ENCODE measurements at regions not wholly inside any gene's neighbourhood (a gene's known extent, or its start where the extent isn't known, plus 50 kb on each side); places are given as distances from the start of the nearest gene placed in this dataset.

- no peak for TF ChIP-seq NR3C1 (CRISPR knock-in tag; conservative IDR thresholded peaks at IDR 0.05; ENCODE audit: low read depth)
- no peak for TF ChIP-seq NFE2L1 (CRISPR knock-in tag; IDR thresholded peaks at IDR 0.05)
- no peak for TF ChIP-seq NR2C2 (CRISPR knock-in tag; IDR thresholded peaks at IDR 0.05)
- no peak for TF ChIP-seq ATF3 (CRISPR knock-in tag; conservative IDR thresholded peaks at IDR 0.05)
- no peak for TF ChIP-seq CTCF (IDR thresholded peaks at IDR 0.05)
- TF ChIP-seq MAX (CRISPR knock-in tag; IDR thresholded peaks at IDR 0.05), result no peak
Observed at GRCh38 chr2:123935405-123935804, 89.7 kb upstream of the CNTNAP5 start.

All from WTC11 (cell line).